ENCODE measurements at regions not wholly inside any gene's neighbourhood (a gene's known extent, or its start where the extent isn't known, plus 50 kb on each side); places are given as distances from the start of the nearest gene placed in this dataset.
A peak's percentile ranks its signal among the peaks of the same experiment; 100 is the strongest.
"Not testable (repeated sequence)": the region's sequence is repeated elsewhere in the genome, so short reads cannot be mapped to it uniquely, and the experiment has no call there.

DNA sequence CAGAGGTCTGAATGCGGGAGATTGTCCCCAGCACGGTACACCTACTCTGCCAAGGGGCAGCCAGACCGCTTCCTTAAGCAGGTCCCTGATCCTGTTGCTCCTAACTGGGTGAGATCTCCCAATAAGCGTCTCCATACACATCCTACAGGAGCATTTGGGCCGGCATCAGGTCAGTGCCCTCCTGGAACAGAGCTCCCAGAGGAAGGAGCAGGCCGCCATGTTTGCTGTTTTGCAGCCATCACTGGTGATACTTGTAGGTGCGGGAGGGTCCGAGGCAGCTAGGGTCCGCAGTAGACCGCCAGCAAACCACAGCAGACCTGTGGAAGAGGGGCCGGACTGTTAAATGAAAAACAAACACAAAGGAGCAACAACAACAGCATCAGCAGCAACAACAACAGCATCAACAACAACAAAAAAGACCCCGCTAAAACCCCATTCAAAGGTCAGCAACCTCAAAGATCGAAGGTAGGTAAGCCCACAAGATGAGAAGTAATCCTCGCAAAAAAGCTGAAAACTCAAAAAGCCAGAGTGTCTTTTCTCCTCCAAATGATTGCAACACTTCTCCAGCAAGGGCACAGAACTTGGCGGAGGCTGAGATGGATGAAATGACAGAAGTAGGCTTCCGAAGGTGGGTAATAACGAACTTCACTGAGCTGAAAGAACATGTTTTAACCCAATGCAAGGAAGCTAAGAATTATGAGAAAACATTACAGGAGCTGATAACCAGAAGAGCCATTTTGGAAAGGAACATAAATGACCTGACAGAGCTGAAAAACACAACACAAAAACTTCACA is 79.0 kb upstream of the CDH7 start:
- no peak for DNase-seq

- DNase-seq: not testable (repeated sequence)
Observed at GRCh38 chr18:65670145-65670544, 80.7 kb upstream of the CDH7 start.

DNA sequence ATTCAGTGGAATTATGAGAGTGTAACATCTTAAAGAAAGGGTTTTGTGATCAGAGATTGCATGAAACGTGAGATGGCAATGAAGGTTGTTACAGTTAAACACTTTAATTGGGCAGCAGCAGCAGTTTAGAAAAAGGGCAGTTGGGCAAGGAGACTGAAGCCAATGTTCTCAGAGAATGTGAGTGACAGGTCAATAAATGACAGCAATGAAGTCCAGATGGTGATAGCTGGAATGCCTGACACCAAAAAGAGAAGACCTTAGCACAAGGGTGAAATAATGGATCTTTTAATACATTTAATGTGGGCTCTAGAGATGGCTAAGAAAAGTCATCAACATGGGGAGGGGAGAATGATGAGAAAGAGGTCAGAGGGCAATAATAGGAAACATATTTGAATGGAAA is 89.4 kb upstream of the CDH7 start:
- DNase-seq: no peak

- no peak for DNase-seq
Observed at GRCh38 chr18:65659912-65660311, 90.9 kb upstream of the CDH7 start.

GRCh38 chr18:65659312-65659711 is 91.5 kb upstream of the CDH7 start:
- no peak for DNase-seq

- DNase-seq: no peak
Observed at GRCh38 chr18:65651192-65651591, 99.6 kb upstream of the CDH7 start.

GRCh38 chr18:65632236-65632635 is 118.6 kb upstream of the CDH7 start:
- DNase-seq: no peak

GRCh38 chr18:65631766-65632165 is 119.0 kb upstream of the CDH7 start:
- DNase-seq: no peak

DNA sequence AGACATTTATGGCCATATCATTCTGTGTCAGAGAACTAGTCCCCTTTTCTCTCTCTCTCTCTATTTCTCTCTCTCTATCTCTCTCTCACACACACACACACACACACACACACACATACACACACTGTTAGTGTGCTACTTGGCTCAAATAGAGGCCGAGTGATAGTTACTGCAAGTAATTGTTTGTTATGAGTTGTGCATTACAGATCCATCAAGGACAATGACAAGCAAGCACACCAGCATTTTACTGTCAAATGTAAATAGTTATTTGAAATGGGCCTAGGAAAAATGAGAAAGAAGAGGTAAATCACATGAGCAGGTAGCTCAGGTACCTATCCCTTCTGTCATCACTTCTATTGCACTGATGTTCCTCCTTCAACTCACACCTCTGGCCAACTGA is 122.4 kb upstream of the CDH7 start:
- DNase-seq: no peak

DNA sequence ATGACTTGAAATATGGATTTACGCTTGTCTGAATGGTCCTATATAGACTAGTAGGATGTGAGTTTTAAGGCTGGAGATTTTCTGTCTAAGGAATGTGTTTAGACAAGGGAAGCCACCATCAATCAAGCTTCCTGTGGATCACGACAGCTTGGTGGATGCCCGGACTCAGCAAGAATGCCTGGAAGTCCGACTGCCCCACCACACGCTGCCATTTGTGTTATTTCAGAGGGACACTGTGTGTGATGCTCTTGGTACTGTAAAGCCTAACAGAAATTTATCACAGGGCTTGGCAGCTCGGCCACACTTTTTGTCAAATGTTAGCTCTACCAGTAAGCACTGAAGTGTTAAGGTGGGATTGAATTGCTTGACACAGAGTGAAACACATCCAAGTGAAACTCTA is 127.1 kb upstream of the CDH7 start:
- DNase-seq: no peak

GRCh38 chr18:65622436-65622835 is 128.4 kb upstream of the CDH7 start:
- DNase-seq: no peak

- no peak for DNase-seq
Observed at GRCh38 chr18:65620076-65620696, 130.6 kb upstream of the CDH7 start.

GRCh38 chr18:65610939-65611338 is 139.9 kb upstream of the CDH7 start:
- no peak for DNase-seq

- DNase-seq: no peak
Observed at GRCh38 chr18:65608471-65608870, 142.3 kb upstream of the CDH7 start.

GRCh38 chr18:65607161-65607560 is 143.7 kb upstream of the CDH7 start:
- DNase-seq: no peak

GRCh38 chr18:65606551-65607130 is 144.2 kb upstream of the CDH7 start:
- DNase-seq: no peak

- DNase-seq: not testable (repeated sequence)
Observed at GRCh38 chr18:65605352-65605751, 145.5 kb upstream of the CDH7 start.

DNA sequence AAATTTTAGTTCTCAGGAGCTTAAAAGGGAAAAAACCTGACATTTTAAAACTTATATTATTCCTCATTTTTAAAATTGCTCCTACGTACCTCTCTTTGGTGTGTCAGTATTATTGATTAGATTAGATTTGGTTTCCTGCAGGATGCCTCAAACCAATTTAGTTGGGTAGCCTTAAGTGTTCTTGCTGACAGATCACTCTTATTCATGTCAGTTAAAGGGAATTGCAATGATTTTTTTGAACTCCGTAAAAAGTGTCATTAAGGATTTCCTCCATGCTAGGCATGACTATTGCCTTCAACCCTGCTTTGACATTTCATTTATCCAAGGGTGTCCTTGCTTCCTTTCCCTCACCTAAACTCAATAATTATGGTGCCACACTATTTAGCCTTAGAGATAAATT is 149.0 kb upstream of the CDH7 start:
- no peak for DNase-seq

- no peak for DNase-seq
Observed at GRCh38 chr18:65592435-65592834, 158.4 kb upstream of the CDH7 start.

GRCh38 chr18:65587491-65587890 is 163.3 kb upstream of the CDH7 start:
- no peak for DNase-seq

- not testable (repeated sequence) for DNase-seq
Observed at GRCh38 chr18:65582094-65582493, 168.7 kb upstream of the CDH7 start.

DNA sequence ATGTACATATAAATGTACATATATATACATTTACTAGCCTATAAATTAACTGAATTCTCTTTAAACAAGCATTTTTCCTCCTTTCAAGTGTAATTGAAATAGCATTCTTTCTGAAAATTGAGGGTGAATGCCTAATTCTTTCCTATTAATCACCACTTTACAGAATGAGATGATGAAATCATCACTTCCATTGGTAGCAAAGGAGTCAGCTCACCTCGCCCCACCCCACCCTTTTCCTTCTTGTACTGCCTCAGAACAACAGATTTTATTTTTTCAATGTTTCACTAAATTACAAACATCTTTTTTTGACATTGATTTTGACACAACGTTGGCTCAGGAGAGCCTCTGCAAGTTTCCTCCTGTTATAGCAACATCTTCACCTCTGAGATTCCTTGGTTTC is 181.9 kb upstream of the CDH7 start:
- DNase-seq: no peak

DNA sequence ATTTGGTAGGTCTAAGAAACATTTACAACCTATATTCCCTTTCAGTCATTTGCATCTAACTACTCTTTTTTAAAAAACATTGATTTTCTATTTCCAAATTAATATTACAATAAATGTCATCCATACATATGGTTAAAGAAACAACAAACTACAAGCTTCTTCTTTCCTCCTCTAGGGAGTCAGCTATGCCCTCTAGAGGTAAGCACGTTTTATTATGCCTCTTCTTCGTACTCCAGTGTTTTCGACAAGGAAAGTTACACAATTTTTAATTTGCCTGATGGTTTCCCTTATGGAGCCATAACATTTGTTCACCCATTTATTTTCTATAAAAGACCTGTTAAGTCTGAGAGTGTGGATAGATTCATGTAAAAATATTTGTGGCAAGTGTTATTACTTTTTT is 183.4 kb upstream of the CDH7 start:
- DNase-seq: peak; percentile 15

- DNase-seq: no peak
Observed at GRCh38 chr18:65548316-65548715, 202.5 kb upstream of the CDH7 start.
